C4-2B (cell line): ENCODE measurements at regions not wholly inside any gene's neighbourhood (a gene's known extent, or its start where the extent isn't known, plus 50 kb on each side); places are given as distances from the start of the nearest gene placed in this dataset.
"Not testable (repeated sequence)": the region's sequence is repeated elsewhere in the genome, so short reads cannot be mapped to it uniquely, and the experiment has no call there.

Experiments used
- H3K27ac ChIP-seq: fragments of 450-650 bp; 2 replicates; pipeline ENCODE4 v1.5.1; 2017
- CTCF ChIP-seq: fragments of 450-650 bp; conservative IDR thresholded peaks from 2 replicates; pipeline ENCODE4 v1.5.1; 2017; ENCODE audit warnings: mild to moderate bottlenecking
- ZFX ChIP-seq: fragments of 450-650 bp; IDR thresholded peaks from 2 replicates; pipeline ENCODE4 v1.6.1; 2017

- peak overlapping the region; percentile 48 for H3K27ac ChIP-seq
Measured at GRCh38 chr14:27845241-27845850, 921.2 kb upstream of the FOXG1 start.

DNA sequence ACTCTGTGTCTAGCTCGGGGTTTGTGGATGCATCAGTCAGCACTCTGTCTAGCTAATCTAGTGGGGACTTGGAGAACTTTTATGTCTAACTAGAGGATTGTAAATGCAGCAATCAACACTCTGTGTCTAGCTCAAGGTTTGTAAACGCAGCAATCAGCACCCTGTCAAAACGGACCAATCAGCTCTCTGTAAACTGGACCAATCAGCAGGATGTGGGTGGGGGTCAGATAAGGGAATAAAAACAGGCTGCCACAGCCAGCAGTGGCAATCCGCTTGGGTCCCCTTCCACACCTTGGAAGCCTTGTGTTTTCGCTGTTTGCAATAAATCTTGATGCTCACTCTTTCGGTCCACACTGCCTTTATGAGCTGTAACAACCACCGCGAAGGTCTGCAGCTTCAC is 920.7 kb upstream of the FOXG1 start:
- peak overlapping the region; percentile 48 for H3K27ac ChIP-seq
- no peak; the same call in 1 of the 2 replicates for TF ChIP-seq CTCF
- TF ChIP-seq ZFX: no peak

More at GRCh38 chr14:27845241-27845850, 921.2 kb upstream of the FOXG1 start:
- TF ChIP-seq CTCF: no peak; the same call in 1 of the 2 replicates
- TF ChIP-seq ZFX: peak; percentile 45; the same call in 1 of the 2 replicates

DNA sequence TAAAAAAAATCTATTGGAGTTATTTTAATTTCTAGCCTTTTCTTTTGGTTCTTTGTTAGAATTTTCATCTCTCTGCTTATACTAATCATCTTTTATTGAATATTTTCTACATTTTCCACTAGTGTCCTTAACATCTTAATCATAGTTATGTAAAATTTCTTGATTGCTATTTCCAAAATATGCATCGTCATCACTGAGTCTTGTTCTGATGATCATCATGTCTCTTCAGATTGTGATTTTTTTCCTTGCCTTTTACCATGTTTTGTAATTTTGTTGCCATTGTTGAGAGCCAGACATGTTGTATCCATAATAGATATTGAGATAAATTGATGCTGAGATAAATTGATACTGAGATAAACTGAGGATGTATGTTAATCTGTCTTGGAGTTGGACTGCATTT is 919.1 kb upstream of the FOXG1 start:
- not testable (repeated sequence) for H3K27ac ChIP-seq

DNA sequence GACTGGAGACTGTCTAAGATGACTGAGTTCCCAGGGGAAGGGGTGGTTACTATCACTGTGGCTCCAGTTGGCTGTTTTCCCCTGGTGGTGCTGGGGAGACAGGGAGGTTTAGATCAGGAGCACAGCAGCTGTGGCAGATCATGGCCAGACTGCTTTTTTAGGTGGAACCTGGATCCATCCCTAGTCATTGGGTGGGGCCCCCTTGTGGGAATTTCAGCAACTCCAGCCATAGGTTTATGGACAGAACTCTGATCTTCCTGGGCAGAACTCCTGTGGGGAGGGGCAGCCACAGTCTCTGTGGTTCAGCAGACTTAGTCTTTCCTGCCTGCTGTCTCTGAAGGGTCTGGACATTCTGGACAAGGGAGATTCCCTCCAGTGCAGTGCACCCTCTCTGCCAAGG is 917.4 kb upstream of the FOXG1 start:
- not testable (repeated sequence) for H3K27ac ChIP-seq

GRCh38 chr14:27862684-27863083 is 903.9 kb upstream of the FOXG1 start:
- no peak overlapping the region for H3K27ac ChIP-seq
- TF ChIP-seq ZFX (no peak), CTCF (no peak)

GRCh38 chr14:27863166-27863565 is 903.4 kb upstream of the FOXG1 start:
- H3K27ac ChIP-seq: no peak overlapping the region
- TF ChIP-seq CTCF: no peak
- no peak for TF ChIP-seq ZFX

DNA sequence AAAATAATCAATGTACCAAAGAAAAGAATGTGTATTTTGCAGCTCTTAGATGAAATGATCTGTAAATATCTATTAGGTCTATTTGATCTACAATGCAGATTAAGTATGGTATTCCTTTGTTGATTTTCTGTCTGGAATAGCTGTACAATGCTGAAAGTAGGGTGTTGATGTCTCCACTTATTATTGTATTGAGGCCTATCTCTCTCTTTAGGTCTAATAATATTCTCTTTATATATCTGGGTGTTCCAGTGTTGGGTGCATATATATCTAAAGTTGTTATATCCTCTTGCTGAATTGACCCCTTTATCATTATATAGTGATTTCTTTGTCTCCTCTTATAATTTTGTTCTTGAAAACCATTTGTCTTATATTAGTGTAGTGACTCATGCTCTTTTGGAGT is 885.5 kb upstream of the FOXG1 start:
- TF ChIP-seq CTCF: no peak
- no peak for TF ChIP-seq ZFX
- no peak overlapping the region for H3K27ac ChIP-seq

- TF ChIP-seq CTCF: no peak
- no peak for TF ChIP-seq ZFX
- H3K27ac ChIP-seq: no peak overlapping the region
Measured at GRCh38 chr14:27881646-27882045, 884.9 kb upstream of the FOXG1 start.
